ENCODE measurements at regions not wholly inside any gene's neighbourhood (a gene's known extent, or its start where the extent isn't known, plus 50 kb on each side); places are given as distances from the start of the nearest gene placed in this dataset.
"Not testable (repeated sequence)": the region's sequence is repeated elsewhere in the genome, so short reads cannot be mapped to it uniquely, and the experiment has no call there.

DNA sequence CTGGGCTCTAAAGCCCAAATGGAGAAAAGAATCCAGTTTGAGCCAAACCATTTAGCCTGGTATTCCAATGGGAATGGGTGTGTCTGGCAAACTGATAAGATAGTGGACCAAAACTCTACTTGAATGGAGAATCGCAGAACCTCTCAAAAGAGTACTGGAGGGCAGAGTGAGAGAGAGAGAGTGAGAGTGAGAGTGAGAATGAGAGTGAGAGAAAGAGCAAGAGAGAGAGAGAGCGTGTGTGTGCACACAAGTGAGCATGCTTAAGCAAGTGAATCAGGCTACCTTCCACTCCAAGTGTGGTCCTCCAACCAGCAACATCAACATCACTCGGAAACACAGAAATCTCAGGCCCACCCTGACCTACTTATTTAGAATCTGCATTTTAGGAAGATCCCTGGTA, 58.8 kb downstream of the UQCRFS1 start:
- DNase-seq: no peak

DNA sequence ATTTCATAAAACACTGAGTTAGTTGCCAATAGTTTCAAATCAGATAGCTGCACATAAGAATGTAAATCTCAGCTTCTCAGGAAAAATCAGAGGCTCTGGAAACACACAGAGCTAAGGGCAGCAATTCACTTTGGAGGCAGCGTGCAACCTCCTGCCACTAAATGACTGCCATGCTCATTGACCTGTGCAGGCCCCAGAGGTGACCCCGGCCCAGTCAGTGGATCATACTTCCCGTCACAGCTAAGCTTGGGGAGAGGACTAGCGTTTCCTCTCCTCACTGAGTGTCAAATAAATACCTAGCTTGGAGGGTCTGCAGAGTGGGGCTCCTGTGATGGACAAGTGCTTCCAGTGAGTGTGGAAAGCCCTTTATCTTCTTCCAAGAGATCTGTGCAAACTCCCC, 67.2 kb downstream of the UQCRFS1 start:
- DNase-seq: no peak

DNA sequence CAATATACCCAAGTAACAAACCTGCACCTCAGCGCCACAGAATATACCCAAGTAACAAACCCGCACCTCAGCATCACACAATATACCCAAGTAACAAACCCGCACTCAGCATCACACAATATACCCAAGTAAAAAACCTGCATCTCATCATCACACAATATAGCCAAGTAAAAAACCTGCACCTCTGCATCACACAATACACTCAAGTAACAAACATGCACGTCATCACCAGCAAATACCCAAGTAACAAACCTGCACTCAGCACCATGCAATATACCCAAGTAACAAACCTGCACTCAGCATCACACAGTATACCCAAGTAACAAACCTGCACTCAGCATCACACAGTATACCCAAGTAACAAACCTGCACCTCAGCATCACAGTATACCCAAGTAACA, 69.8 kb downstream of the UQCRFS1 start:
- no peak for DNase-seq

DNA sequence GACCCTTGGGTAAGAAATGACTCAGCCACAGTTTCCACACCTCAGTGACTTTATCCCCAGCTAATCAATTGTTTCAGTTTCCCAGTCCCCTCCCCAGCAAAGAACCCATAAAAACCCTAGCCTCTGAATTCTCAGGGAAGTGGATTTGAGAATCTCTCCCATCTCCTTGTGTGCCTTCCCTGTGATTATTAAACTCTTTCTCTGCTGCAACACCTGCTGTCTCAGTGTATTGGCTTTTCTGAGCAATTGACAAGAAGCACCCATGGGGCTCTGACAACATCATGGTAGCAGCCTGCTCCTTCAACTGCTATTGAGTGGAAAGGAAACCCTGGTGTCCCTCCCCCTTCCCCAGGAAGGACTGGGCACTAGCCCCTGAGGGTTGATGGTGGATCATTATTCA, 73.7 kb downstream of the UQCRFS1 start:
- no peak for DNase-seq

DNA sequence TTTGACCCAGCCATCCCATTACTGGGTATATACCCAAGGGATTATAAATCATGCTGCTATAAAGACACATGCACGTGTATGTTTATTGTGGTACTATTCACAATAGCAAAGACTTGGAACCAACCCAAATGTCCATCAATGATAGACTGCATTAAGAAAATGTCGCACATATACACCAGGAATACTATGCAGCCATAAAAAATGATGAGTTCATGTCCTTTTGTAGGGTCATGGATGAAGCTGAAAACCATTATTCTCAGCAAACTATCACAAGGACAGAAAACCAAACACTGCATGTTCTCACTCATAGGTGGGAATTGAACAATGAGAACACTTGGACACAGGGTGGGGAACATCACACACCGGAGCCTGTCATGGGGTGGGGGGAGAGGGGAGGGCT, 74.7 kb downstream of the UQCRFS1 start:
- not testable (repeated sequence) for DNase-seq

DNA sequence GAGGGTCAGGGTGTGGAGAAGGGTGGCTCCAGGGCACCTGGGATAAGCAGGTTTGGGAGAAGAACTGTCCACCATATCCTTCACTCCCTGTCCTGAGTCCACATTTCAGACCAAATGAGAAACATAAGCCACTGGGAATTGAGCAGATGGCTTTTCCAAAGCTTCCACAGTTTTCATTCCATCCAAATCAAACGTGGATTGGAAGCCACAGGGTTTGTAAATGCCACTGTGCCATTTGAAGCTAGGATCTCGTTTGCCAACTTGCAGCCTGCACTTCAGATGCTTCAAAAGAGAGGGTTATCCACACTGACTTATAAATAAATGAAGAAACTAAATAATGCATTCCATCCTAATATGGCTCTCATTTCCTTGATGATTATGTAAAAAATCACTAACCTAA, 81.5 kb downstream of the UQCRFS1 start:
- DNase-seq: no peak

DNA sequence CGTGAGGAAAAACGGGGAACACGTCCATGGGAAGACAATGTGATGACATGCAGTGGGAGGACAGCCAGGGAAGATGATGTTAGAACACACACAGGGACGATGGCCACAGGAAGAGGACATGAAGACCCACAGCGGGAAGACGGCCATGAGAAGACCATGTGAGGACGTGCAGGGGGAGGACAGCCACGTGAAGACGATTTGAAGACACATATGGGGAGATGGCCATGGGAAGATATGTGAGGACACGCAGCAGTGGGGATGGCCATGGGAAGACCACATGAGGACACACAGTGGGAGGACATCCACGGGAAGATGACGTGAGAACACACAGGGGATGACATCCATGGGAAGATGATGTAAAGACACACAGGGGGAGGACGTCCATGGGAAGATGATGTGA, 83.8 kb downstream of the UQCRFS1 start:
- no peak for DNase-seq

DNA sequence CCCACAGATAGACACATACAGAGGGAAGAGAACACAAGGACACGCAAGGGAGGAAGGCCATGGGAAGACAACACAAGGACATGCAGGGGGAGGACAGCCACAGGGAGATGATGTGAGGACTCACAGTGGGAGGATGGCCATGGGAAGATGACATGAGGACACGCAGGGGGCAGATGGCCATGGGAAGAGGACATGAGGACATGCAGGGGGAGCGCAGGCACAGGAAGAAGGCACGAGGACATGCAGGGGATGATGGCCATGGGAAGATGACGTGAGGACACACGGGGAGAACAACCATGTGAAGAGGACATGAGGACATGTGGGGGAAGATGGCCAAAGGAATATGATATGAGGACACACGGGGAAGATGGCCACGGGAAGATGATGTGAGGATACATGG, 84.7 kb downstream of the UQCRFS1 start:
- DNase-seq: no peak

DNA sequence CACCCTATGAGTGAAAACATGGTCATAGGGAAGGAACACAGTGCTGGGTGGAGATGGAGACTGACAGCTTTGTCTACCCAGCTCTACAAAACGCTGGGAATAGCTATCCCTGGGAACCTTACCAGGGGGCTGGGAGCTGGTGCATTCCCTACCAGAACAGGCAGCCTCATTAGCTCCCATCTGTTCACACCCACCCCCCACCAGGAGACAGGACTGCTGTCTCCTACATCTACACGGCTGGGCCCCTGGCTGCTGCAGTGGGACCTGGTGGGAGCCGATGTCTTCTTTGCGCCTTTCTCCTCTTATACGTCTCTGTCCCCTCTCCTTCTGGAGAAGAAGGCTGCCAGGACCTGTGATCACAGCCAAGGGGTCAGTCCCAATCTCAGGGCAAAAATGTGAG, 90.8 kb downstream of the UQCRFS1 start:
- DNase-seq: no peak

DNA sequence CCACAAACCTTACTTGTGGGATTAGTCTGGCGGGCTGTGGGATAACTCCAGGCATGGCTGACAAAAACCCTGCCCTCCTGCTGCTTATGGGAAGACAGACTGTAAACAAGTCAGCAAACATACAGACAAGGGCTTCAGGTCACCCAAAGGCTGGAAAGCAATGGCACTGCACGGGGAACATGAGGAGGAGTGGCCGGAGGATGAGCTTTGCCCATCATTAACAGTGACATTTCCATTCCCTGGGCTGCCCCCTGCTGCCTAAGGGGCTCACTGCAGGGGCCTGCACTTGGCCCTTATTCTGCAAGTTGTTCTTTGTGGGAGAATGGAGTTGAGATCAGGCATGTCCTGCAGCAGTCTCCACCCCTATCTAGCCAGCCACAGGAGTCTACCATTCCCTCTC, 91.3 kb downstream of the UQCRFS1 start:
- no peak for DNase-seq

DNA sequence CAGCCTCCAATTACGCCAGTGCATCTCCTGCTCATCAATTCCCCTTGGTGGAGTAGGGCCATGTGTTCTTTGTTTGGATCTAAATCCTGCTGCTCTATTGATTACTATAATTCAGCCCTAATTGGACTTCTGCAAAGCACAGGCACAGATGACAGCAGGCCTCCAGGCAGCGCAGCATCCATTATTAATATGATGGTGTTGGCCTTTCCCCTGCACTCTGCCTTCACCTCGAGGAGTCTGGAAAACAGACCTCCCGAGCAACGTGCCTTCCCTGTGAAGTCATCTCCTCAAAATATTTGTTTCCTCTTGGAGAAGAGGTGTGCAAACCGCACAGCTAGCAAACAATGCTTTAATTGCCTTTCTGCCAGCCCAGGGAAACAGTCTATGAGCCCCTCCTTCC, 92.5 kb downstream of the UQCRFS1 start:
- DNase-seq: no peak

DNA sequence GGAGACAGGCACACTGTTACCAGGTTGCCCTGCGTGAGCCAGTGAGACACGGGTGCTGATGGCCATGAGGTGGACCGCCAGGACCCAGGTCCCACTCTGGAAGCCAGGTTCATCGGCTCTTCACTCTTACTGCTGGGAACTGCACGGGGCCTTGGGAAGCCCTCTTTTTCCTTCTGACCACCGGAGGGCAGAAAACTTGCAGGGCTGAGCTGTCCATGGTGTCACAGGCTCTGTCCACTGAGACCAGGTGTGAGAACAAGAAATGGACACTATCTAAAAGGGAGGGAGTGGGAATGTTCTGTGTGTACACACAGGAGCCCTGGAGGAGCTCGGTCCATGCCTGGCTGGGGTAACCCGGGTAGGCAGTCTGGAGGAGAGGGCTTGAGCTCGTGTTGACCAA, 93.4 kb downstream of the UQCRFS1 start:
- no peak for DNase-seq

DNA sequence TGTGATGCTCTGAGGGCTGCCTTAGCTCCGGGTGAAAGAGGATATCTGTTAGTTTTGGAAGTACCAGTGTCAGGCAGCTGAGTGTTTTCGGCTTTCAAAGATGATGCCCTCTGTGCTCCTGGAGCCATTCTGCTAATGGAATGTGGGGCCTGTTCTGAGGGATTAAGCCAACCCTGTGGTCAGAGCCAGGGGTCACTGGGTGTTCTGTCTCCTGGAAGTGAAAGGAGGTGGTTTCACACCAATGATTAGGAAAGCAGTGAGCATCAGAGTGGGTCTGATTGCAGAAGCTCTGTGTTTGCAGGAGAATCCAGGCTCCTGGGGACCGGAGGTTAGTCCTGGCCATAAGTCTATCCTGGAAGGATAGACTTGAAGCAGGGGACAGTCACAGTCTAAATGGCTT, 94.6 kb downstream of the UQCRFS1 start:
- no peak for DNase-seq

DNA sequence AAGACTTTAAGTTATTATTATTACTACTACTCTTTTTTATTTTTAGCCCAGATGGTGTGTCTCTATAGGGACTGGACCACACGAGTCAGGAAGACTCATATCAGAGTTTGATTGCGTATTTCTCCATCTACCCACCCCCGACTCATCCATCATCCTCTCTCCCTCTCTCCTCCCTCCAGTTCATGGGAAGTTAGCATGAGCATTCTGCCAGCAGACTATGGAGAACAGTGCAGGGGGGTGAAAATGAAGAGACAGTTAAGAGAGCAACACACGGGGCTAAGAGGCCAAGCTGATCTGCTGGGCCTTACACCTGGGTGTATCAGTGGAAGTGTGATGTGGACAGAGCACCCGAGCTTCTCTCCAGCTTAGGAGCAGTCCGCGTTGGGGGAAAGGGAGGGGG, 95.0 kb downstream of the UQCRFS1 start:
- no peak for DNase-seq

DNA sequence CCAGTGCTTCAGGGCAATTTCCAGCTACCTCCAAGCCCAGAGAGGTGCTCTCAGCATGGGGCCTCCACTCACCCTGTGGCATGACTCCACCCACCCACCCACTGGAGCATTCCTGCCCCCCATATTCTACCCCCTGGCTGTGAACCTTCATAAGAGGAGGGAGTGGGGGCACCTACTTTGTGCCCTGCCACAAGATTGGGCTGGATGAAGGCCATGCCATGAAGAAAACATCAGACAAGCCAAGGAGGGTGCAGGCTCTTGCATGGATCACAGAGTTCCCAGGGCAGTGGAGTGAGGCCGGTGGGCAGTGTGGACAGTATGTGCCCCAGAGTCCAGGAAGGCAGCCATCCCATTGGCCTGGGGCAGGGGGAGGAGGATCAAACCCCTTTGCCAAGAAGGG, 97.8 kb downstream of the UQCRFS1 start:
- no peak for DNase-seq

DNA sequence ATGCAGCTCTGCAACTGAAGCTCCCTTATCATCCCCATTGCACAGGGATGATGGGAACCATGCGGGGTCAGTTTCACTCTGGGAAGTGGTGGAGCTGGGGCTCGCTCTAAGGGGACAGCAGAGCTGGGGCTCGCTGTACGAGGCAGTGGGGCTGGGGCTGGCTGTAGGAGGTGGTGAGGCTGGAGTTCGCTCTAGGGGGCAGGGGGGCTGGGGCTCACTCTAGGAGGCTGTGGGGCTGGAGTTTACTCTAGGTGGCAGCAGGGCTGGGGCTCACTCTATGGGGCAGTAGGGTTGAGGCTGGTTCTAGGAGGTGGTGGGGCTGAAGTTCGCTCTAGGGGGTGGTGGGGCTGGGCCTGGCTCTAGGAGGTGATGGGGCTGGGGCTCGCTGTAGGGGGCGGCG, 99.1 kb downstream of the UQCRFS1 start:
- DNase-seq: no peak

DNA sequence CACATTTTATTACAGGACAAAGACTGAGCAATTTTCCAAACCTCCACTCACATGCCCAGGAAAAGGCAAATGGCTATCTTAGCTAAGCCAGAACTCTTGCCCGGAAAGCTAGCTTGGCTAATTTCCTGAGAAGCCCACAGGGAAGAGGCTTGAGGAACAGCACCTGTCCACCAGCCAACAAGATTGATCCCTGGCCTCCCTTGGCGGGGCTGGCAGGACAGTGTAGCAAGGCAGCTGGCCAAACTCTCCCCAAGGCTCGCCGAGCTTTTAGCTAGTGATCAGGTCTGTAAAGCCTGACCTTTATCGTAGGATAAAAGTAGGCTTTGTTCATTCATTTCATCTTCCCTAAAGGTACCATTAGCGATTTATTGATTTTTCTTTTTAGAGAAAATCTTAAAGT, 101.4 kb downstream of the UQCRFS1 start:
- no peak for DNase-seq

DNA sequence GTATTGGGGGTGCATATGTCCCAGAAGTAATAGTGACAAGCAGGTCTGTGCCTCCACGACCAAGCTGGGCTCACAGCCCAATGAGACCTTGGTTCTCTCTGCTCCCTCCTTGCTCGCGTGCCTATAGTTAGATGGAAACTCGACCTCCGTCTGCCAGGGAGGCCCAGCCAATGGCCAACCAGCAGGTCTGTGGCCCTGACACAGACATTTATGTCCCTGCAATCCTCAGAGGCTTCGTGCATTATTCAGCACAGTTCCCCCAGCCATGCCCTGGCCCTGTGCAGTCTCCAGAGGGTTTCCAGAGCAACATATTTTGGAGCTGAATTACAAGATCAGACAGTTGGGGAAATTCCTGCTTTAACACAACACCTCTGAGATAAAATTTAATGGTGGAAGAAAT, 105.1 kb downstream of the UQCRFS1 start:
- no peak for DNase-seq

DNA sequence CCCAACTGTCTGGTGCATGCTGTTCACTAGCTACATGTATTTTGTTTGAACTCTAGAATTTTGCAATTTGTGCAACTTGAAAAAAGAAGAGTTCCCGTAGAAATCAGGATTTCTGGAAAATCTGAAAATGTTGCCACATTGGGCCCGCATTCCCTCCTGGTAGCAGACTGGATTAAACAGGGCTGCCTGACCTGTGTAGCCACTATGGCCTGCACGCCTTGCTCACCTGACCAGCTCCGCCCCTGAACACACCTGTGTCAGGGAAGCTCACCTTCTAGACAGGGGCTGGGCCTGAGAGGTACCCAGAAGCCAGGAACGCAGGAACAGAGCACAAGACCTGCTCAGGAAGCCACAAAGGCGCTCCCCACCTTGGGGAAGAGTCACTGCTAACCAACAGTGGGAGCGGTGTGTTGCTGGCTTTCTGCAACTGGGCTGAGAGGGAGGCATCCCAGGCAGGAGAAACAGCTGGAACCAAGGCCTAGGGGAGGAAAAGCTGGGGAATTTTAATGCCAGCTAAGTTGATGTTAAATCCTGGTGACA, 106.5 kb downstream of the UQCRFS1 start:
- DNase-seq: no peak

DNA sequence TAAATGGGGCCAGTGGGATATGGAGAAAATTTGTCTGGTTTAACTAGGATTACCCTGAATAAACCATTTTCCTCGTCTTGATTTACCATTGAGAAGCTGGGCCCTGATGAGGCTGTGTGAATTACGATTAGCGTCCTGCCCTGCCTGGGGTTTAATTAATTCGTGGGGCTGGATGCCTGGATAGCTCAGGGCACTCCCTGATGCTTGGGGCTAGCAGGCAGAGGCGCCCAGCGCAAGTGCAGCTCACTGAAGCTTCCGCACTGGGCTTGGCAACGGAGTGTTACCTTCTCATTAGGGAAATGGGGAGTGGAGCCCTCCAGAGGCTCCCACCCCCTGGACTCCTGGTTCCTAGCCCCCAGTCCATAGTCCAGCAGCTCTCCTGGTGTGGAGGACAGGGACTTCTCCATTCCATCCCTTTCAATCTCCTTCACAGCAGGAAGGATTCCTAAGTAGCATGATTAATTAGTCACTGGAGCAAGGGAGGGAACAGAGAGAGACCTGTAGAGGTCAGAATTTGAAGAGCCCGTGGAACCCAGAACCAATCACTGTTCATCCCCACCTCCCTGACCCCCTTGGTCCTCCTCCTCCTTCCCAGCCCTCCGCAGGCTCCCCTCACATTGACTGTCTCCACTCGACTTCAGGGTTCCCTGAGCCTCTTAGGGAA, 107.2 kb downstream of the UQCRFS1 start:
- no peak for DNase-seq

DNA sequence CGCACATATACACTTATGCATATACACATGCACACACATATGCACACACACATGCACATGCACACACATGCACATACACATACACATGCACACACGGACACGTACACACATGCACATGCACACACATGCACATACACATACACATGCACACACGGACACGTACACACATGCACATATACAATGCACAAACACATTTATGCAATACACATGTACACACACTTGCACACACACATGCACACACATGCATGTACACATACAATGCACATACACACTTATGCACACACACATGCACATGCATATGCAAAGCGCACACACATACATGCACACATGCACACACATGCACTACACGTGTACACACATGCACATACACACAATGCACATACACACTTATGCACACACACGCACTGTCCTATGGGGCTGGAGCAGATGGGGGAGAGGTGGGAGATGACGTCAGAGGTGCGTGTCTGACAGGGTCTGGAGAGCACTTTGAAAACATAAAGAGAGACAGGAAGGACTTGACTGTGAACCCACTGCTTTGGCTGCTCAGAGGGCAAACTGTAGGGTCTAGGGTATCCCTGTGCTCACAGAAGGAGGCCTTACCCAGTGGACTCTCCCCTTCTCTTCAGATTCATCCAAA, 108.2 kb downstream of the UQCRFS1 start:
- no peak for DNase-seq

DNA sequence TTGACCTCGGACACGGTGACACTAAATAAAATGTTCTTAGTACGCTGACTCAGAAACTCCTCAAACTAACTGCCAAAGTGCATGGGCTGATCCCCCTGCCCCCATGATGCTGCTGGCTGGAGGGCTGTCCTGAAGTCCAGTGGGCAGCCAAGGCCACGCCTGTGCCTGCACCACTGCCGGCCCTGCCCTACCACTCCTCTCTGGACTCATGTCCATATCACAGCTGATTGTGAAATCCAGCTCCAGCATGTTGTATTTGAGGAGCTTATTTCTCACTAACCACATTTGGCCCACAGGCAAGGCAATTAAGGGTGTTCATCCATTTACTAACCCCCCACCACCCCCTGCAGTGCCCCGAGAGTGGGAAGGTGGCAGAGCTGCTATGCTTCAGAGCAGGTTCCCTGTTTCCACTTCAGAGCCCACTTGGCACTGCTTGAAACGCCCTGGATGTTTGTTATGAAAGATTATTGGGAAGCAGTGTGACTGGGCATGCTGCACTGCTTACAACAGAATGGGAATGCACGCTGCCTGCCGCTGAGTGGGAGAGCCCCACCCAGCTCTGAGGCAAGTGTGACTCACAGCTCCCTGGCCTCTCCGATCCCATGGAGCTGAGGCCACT, 114.0 kb downstream of the UQCRFS1 start:
- no peak for DNase-seq

DNA sequence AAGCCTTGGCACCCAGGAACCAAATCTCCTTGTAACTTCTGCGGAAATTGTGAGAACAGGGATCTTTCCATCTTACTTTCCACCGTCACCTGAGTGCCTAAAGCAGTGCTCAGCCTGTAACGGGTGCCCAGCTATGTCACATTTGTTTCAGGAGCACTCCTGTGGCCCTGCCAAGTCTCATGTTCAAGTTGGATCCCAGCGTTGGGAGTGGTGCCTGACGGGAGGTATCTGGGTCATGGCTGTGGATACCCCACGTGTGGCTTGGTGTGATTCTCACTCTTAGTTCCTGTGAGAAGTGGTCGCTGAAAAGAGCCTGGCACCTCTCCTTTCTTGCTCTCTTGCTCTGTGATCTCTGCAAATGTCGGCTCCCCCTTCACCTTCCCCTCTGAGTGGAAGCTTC, 114.9 kb downstream of the UQCRFS1 start:
- DNase-seq: no peak

DNA sequence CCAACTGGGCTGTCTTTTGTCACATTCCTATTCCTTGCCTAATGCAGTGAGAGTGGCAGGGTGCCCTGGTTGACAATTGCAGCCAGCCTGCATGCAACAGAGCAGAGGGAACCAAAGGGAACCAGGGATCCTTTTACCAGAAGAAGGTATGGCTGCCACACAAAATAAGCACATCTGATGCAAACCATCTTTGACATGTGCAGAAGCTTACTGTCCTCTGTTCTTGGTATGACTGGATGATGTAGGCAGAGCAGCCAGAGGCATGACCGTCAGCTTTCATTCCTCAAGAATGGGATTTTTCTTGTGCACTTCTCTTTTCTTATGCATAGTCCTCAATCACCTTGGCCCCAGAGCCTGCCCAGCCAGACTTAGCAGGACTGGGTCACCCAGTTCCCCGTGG, 116.1 kb downstream of the UQCRFS1 start:
- DNase-seq: no peak

DNA sequence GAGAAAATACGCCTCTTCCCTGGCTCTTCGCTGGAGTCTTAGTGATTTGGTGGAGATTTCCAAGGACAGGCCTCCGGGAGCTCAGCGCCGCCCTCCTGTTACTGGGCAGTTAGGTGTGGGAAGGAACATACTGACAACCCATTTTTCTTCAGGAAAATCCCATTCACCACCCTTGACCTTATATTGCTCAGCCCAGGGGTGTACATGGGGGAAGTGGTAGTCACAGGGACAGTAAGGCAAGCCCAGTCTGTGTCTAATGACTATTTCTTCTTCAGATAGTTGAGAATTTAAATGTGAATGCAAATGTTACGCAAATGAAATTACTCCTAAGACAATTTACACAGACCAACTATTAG, 119.4 kb downstream of the UQCRFS1 start:
- DNase-seq: no peak
